ENCODE measurements at regions not wholly inside any gene's neighbourhood (a gene's known extent, or its start where the extent isn't known, plus 50 kb on each side); places are given as distances from the start of the nearest gene placed in this dataset.

DNA sequence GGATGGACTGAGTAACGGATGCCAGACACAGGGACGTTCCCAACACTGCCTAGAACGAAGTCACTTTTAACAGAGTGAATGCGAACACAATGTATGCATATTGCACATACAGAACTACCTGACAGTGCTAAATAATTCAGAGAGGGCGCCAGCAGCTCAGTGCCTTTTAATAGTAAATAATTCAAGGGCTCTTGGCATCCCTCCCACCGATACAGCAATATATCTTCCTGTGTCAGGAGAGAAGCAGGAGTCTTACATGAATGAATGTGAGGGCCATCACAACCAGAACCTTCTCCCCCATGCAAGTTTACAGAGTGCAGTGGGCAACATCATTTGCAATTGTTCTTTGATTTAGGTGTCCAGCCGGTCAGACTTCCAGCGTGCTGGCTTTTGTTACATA, 88.4 kb upstream of the KCNG1 start:
- DNase-seq (ENCODE audit: low read depth in 1 of 2, low spot score in 1 of 2) = no peak
- Histone ChIP-seq H3K27me3 (no peaks in the 10 kb centered on the region), H3K36me3 (no peaks in the 10 kb centered on the region), H3K27ac (no peak overlapping the region), H3K4me1 (ENCODE audit: low read depth) (no peaks in the 10 kb centered on the region), H3K9me3 (ENCODE audit: low read depth) (no peaks in the 10 kb centered on the region), H3K4me3 (no peak overlapping the region)
- TF ChIP-seq, protein P1, sequence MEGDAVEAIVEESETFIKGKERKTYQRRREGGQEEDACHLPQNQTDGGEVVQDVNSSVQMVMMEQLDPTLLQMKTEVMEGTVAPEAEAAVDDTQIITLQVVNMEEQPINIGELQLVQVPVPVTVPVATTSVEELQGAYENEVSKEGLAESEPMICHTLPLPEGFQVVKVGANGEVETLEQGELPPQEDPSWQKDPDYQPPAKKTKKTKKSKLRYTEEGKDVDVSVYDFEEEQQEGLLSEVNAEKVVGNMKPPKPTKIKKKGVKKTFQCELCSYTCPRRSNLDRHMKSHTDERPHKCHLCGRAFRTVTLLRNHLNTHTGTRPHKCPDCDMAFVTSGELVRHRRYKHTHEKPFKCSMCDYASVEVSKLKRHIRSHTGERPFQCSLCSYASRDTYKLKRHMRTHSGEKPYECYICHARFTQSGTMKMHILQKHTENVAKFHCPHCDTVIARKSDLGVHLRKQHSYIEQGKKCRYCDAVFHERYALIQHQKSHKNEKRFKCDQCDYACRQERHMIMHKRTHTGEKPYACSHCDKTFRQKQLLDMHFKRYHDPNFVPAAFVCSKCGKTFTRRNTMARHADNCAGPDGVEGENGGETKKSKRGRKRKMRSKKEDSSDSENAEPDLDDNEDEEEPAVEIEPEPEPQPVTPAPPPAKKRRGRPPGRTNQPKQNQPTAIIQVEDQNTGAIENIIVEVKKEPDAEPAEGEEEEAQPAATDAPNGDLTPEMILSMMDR (IDR thresholded peaks at IDR 0.05; ENCODE audit: low read depth, low read length) = no peak

- Histone ChIP-seq H3K4me3 (no peak overlapping the region), H3K27me3 (no peaks in the 10 kb centered on the region), H3K36me3 (no peaks in the 10 kb centered on the region), H3K9me3 (ENCODE audit: low read depth) (no peaks in the 10 kb centered on the region), H3K4me1 (ENCODE audit: low read depth) (peaks cover 6% of the 10 kb centered on the region), H3K27ac (no peak overlapping the region)
- TF ChIP-seq, protein P1 (IDR thresholded peaks at IDR 0.05; ENCODE audit: low read depth, low read length) = no peak
- DNase-seq (ENCODE audit: low read depth in 1 of 2, low spot score in 1 of 2) = no peak
These were observed 85.9 kb upstream of the KCNG1 start for GRCh38 chr20:51108638-51109363.

- TF ChIP-seq, protein P1 (IDR thresholded peaks at IDR 0.05; ENCODE audit: low read depth, low read length) = no peak
- Histone ChIP-seq H3K9me3 (ENCODE audit: low read depth) (no peaks in the 10 kb centered on the region), H3K36me3 (no peaks in the 10 kb centered on the region), H3K27me3 (no peaks in the 10 kb centered on the region), H3K27ac (no peak overlapping the region), H3K4me1 (ENCODE audit: low read depth) (peaks cover 6% of the 10 kb centered on the region), H3K4me3 (no peak overlapping the region)
- DNase-seq (ENCODE audit: low read depth in 1 of 2, low spot score in 1 of 2) = no peak
These were observed 83.1 kb upstream of the KCNG1 start for GRCh38 chr20:51106011-51106410.

DNA sequence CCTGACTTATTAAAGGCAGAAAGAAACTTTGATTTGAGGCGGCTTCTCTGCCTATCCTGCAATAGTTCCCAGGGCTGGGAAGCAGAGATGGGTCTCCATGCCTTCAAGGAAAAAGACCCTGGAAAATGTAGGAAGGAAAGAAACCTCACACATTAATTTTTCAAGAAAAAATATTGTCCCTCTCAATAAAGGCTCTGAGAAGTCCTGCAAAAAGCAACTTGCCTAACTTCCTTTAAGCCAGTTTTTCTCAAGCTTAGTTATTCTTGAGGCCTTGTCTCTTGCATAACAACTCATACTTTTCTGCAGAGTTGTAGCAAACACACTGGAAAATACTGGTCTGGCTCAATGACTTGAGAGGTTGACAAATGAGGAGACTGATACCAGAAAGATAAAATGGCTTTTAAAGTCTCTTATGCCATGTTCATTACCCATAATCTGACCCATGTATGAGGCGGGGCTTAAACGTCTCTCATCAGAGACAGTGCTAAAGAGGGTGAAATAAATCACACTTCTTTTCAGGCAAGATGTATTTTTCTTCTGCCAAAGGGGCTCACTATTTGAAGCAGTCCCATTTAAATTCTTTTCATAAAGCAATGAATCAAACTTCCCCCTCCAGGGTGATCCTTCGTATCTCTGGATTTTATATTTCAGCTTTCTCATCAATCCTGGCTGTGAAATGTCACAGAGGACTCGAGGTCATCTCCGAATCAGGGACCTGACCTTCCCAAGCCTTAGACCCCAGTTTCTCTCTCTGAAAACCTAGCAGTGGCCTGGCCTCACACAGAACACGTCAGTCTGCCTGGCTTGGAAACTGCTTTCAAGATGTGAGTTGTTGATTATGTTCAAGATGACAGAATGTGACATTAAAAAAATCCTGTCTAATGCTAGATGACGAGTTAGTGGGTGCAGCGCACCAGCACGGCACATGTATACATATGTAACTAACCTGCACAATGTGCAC, 82.3 kb upstream of the KCNG1 start:
- no peaks in the 10 kb centered on the region for H3K27me3 ChIP-seq
- H3K4me3 ChIP-seq = no peak overlapping the region
- peak overlapping the region; percentile 24 for H3K27ac ChIP-seq
- TF ChIP-seq, protein P1 (IDR thresholded peaks at IDR 0.05; ENCODE audit: low read depth, low read length) = no peak
- peaks cover 6% of the 10 kb centered on the region for H3K4me1 ChIP-seq (ENCODE audit: low read depth)
- peak in 1 of 2 donors; percentile 24 for DNase-seq (ENCODE audit: low read depth in 1 of 2, low spot score in 1 of 2)
- no peaks in the 10 kb centered on the region for H3K36me3 ChIP-seq
- no peaks in the 10 kb centered on the region for H3K9me3 ChIP-seq (ENCODE audit: low read depth)

DNA sequence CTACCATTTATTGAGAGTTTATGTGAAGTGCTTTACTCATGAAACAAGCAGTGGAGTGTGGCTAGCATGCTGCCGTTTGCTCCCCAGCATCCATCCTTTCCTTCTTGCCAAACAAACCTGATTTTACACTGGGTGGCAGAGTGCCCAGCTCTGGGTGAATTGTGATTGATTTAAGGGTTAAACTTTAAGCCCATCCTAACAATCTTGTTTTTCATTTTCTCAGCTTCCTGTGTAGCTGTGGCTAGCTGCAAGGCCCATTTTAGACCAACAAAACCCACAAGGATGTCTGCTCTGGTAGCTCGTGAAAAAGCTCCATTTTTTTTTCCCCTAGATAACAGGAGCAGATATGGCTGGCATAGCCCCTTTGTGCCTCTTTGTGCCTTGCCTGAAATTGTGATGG, 77.7 kb upstream of the KCNG1 start:
- no peaks in the 10 kb centered on the region for H3K9me3 ChIP-seq (ENCODE audit: low read depth)
- no peak overlapping the region for H3K27ac ChIP-seq
- H3K4me3 ChIP-seq = no peak overlapping the region
- DNase-seq (ENCODE audit: low read depth in 1 of 2, low spot score in 1 of 2) = no peak
- TF ChIP-seq, protein P1 (IDR thresholded peaks at IDR 0.05; ENCODE audit: low read depth, low read length) = no peak
- no peaks in the 10 kb centered on the region for H3K36me3 ChIP-seq
- peaks cover 6% of the 10 kb centered on the region for H3K4me1 ChIP-seq (ENCODE audit: low read depth)
- no peaks in the 10 kb centered on the region for H3K27me3 ChIP-seq
